K562 (cell line): ENCODE measurements at regions not wholly inside any gene's neighbourhood (a gene's known extent, or its start where the extent isn't known, plus 50 kb on each side); places are given as distances from the start of the nearest gene placed in this dataset.

Experiments
- ARID4B ChIP-seq: sonication (generic); formaldehyde crosslinking; IDR thresholded peaks from 2 replicates; pipeline ENCODE4 v1.8.0; 2022; ENCODE audit warnings: mild to moderate bottlenecking, missing genetic modification reagents
- MBD2 ChIP-seq: sonication (generic); IDR thresholded peaks from 2 replicates; pipeline ENCODE4 v1.6.1; 2016; ENCODE audit warnings: low read depth, borderline replicate concordance
- PCBP1 ChIP-seq: fragments of 200-400 bp; formaldehyde crosslinking; IDR thresholded peaks from 2 replicates; pipeline ENCODE4 v1.6.1; 2018; ENCODE audit warnings: mild to moderate bottlenecking, low read depth, low read length; ENCODE audit not compliant: poor library complexity, severe bottlenecking
- SOX6 ChIP-seq: fragments of 450-650 bp; IDR thresholded peaks from 2 replicates; pipeline ENCODE4 v1.6.1; 2014; ENCODE audit warnings: mild to moderate bottlenecking
- TAF15 ChIP-seq: fragments of 200-400 bp; formaldehyde crosslinking; IDR thresholded peaks from 2 replicates; pipeline ENCODE4 v1.6.1; 2017; ENCODE audit warnings: mild to moderate bottlenecking, low read depth, low read length, moderate library complexity
- ZBTB11 ChIP-seq, 3 experiments: fragments of 200-800 bp in 1 of 3; fragments of 250-450 bp in 1 of 3; fragments of 450-650 bp in 1 of 3; sonication (Bioruptor Pico) in 1 of 3; sonication (Bioruptor generic) in 1 of 3; formaldehyde crosslinking in 1 of 3; IDR thresholded peaks; 2 replicates each; pipeline versions ENCODE4 v1.6.1 to v1.8.0; 2016 to 2022; ENCODE audit warnings: mild to moderate bottlenecking in 2 of 3, missing genetic modification characterization in 2 of 3, missing compliant biosample characterization in 1 of 3, moderate library complexity in 1 of 3

GRCh38 chr17:64785011-64785421, 122.9 kb upstream of the SMURF2 start (continued):
- TF ChIP-seq ARID4B (CRISPR knock-in tag) (no peak), PCBP1 (no peak), TAF15 (no peak), SOX6 (no peak), MBD2 (no peak), ZBTB11 (CRISPR knock-in tag; IDR thresholded peaks at IDR 0.05) (no peak)
